AG04449 (cell line): ENCODE measurements at regions not wholly inside any gene's neighbourhood (a gene's known extent, or its start where the extent isn't known, plus 50 kb on each side); places are given as distances from the start of the nearest gene placed in this dataset.

Experiments
- CTCF ChIA-PET: fragments of 350-600 bp; formaldehyde crosslinking; extraction: SDS; loops from one replicate; lab custom pipeline; 2021; ENCODE audit warnings: antibody characterized with exemption; lab: Yijun Ruan, JAX
- POLR2A ChIA-PET: fragments of 400-600, 350-600 bp; formaldehyde crosslinking; extraction: SDS; loops from one replicate; lab custom pipeline; 2020; ENCODE audit warnings: antibody characterized with exemption, inconsistent platforms; lab: Yijun Ruan, JAX
- DNase-seq: peaks from one replicate; pipeline ENCODE4 v3.0.0-alpha.2; 2010; ENCODE audit warnings: low read depth, low spot score
- H3K4me3 ChIP-seq: 2 replicates; pipeline ENCODE4 v1.5.1; 2011; ENCODE audit warnings: low read depth, mild to moderate bottlenecking, control low read depth, low read length
- CTCF ChIP-seq: IDR thresholded peaks from one replicate; pipeline ENCODE4 v1.5.1; 2011; ENCODE audit warnings: mild to moderate bottlenecking, moderate library complexity, low read length, control low read depth, inconsistent platforms; ENCODE audit not compliant: insufficient read depth; ENCODE audit errors: missing control alignments

GRCh38 chr13:79918620-79919019 is 422.3 kb downstream of the SPRY2 start:
- CTCF ChIA-PET, result interaction anchor here (1.1 to 1.7 kb wide), 2 partner anchors 11 to 14 kb away, joined by 4 to 5 read pairs; no protein-coding TSS in a partner anchor
- DNase-seq, result no peak
- H3K4me3 ChIP-seq, result no peak overlapping the region
- TF ChIP-seq CTCF, result no peak
- POLR2A ChIA-PET, result no interaction called here

GRCh38 chr13:79917628-79918027 is 423.3 kb downstream of the SPRY2 start:
- CTCF ChIA-PET, result no interaction called here

GRCh38 chr13:79915114-79915811 is 425.7 kb downstream of the SPRY2 start:
- H3K4me3 ChIP-seq, result no peak overlapping the region
- CTCF ChIA-PET, result interaction anchor here (0.9 kb wide), 1 partner anchor 428 kb away, joined by 3 read pairs; no protein-coding TSS in a partner anchor
- no peak for DNase-seq
- TF ChIP-seq CTCF, result no peak
- POLR2A ChIA-PET, result interaction anchor here (0.6 kb wide), 1 partner anchor 883 kb away, joined by 4 read pairs; no protein-coding TSS in a partner anchor

More at GRCh38 chr13:79917628-79918027, 423.3 kb downstream of the SPRY2 start:
- no peak for DNase-seq
- POLR2A ChIA-PET, result no interaction called here
- H3K4me3 ChIP-seq, result no peak overlapping the region
- no peak for TF ChIP-seq CTCF

- H3K4me3 ChIP-seq, result no peak overlapping the region
- TF ChIP-seq CTCF, result no peak
- POLR2A ChIA-PET, result no interaction called here
- CTCF ChIA-PET, result no interaction called here
- DNase-seq, result no peak
Observed at GRCh38 chr13:79913141-79913827, 427.6 kb downstream of the SPRY2 start.

- no peak for DNase-seq
- H3K4me3 ChIP-seq, result no peak overlapping the region
- TF ChIP-seq CTCF, result no peak
- CTCF ChIA-PET, result interaction anchor here (0.6 to 1.4 kb wide), 2 partner anchors 12 to 431 kb away, joined by 3 to 6 read pairs; no protein-coding TSS in a partner anchor
- POLR2A ChIA-PET, result no interaction called here
Observed at GRCh38 chr13:79912403-79912802, 428.5 kb downstream of the SPRY2 start.
